ENCODE measurements at regions not wholly inside any gene's neighbourhood (a gene's known extent, or its start where the extent isn't known, plus 50 kb on each side); places are given as distances from the start of the nearest gene placed in this dataset.

DNA sequence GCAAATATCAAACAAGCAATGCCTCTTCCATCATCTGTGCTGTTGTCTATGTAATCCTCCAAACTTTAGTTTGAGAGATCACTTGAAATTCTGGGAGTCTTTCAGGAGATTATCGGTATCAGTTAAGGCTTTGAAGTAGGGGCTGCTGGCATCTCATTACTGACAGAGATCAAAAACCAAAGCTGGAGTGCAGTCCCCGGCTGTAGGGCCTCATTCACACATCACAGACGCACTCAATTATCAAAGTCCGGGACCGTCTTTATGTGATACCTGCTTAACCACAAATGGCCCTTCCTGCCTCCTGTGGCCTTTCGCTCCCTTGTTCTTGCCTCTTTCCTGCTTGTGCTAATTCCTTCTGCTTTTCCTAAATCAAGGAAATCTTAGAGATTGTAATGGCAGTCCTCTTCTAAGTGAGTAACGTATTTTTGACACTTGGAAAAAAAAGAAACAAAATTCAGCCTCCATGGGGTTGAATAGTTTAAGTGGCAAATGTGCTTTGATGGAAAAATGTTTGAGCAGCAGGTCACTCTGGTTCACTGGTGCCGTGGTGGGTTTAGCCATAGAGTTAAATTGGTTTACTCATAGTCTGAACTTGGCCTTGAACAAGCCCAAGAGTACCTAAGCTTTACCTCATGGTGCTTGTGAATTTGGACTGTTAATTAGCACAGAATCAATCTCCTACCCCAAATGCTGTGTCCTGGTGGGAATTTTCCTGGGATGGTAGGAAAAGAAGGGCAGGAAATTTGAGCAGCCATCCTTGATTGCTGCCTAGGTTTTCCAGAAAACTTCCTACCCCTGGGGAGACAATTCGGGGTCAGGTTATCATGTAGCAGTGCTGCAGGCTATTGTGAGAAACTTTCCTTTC, 178.9 kb upstream of the LYZL1 start:
- intact Hi-C loops (cut with micrococcal nuclease) = no loop called here
- TF ChIP-seq, protein P1, sequence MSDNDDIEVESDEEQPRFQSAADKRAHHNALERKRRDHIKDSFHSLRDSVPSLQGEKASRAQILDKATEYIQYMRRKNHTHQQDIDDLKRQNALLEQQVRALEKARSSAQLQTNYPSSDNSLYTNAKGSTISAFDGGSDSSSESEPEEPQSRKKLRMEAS (IDR thresholded peaks at IDR 0.05) = no peak
- no peak for TF ChIP-seq YY1 (IDR thresholded peaks at IDR 0.05; ENCODE audit: extremely low read depth, insufficient replicate concordance, low read depth, low read length)
- TF ChIP-seq ZBTB33 (IDR thresholded peaks at IDR 0.05; ENCODE audit: extremely low read depth, insufficient replicate concordance, low read length) = no peak
- no peak for TF ChIP-seq FOSL1 (IDR thresholded peaks at IDR 0.05; ENCODE audit: low read depth)
- TF ChIP-seq POLR2A (IDR thresholded peaks at IDR 0.05; ENCODE audit: borderline replicate concordance, extremely low read depth, insufficient read depth, insufficient read length) = no peak
- Histone ChIP-seq H3K4me2 (ENCODE audit: low read length) (no peak overlapping the region), H3K9me3 (ENCODE audit: control insufficient read depth in 1 of 2, insufficient read depth in 1 of 2, low read depth in 1 of 2, low read length in 2 of 2) (no peaks in the 10 kb centered on the region), H2AFZ (ENCODE audit: low read depth, low read length, poor library complexity, severe bottlenecking) (no peak overlapping the region), H3K27ac (ENCODE audit: low read depth, low read length) (no peak overlapping the region), H3K4me3 (replicated peaks in 1 of 2; ENCODE audit: low read depth in 1 of 2, low read length in 2 of 2) (no peak overlapping the region), H4K20me1 (ENCODE audit: insufficient read depth) (no peaks in the 10 kb centered on the region), H3K9me2 (ENCODE audit: insufficient read depth) (no peaks in the 10 kb centered on the region), H3K36me3 (ENCODE audit: control insufficient read depth in 1 of 2, insufficient read depth in 2 of 2, low read length in 2 of 2) (no peaks in the 10 kb centered on the region), H3K79me2 (ENCODE audit: insufficient read depth, low read length) (no peaks in the 10 kb centered on the region), H3K27me3 (ENCODE audit: insufficient read depth, low read length) (no peaks in the 10 kb centered on the region), H3K4me1 (ENCODE audit: control insufficient read depth in 1 of 2, insufficient read depth in 2 of 2, low read length in 2 of 2) (peaks cover 0 to 7% of the 10 kb centered on the region in 2 experiments; a peak in 2 of 4 replicates), H3K9ac (ENCODE audit: low read length) (no peak overlapping the region)
- ChIA-PET RAD21 (ENCODE audit: low non-redundant PET in 1 of 2, low total read pairs in 2 of 2, uncharacterized antibody in 2 of 2, unreplicated experiment in 2 of 2) (no interaction called here), CTCF (no interaction called here), POLR2A (no interaction called here)
- no TSS peak for BruUV-seq (replicated peaks)
- DNase-seq (ENCODE audit: low read depth, low spot score) = no peak
- ATAC-seq = no peak

All from HCT116 (cell line).